ENCODE measurements at regions not wholly inside any gene's neighbourhood (a gene's known extent, or its start where the extent isn't known, plus 50 kb on each side); places are given as distances from the start of the nearest gene placed in this dataset.

DNA sequence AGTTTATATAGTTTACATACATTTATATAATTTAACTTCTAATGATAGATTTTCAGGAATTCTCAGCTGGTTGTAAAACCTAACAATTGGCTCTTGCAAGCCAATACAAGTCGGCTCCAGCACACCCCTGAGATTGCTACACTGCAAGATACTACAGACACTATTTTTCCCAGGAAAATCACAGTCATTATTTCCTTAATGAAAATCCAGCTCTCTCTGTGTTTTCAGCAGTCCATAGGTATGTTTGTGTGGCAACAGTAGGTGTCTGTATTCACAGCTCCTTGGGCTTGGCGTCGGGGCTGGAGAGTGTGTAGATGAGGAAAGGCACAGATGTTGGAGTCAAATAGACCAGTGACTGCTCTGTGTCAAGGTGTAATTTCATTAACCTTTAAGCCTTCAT lies 78.7 kb upstream of the SPTBN1 start:
- no peak for TF ChIP-seq POLR2AphosphoS5 (IDR thresholded peaks at IDR 0.05; ENCODE audit: low read depth)
- TF ChIP-seq, protein P1, sequence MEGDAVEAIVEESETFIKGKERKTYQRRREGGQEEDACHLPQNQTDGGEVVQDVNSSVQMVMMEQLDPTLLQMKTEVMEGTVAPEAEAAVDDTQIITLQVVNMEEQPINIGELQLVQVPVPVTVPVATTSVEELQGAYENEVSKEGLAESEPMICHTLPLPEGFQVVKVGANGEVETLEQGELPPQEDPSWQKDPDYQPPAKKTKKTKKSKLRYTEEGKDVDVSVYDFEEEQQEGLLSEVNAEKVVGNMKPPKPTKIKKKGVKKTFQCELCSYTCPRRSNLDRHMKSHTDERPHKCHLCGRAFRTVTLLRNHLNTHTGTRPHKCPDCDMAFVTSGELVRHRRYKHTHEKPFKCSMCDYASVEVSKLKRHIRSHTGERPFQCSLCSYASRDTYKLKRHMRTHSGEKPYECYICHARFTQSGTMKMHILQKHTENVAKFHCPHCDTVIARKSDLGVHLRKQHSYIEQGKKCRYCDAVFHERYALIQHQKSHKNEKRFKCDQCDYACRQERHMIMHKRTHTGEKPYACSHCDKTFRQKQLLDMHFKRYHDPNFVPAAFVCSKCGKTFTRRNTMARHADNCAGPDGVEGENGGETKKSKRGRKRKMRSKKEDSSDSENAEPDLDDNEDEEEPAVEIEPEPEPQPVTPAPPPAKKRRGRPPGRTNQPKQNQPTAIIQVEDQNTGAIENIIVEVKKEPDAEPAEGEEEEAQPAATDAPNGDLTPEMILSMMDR (conservative IDR thresholded peaks at IDR 0.05; ENCODE audit: low read depth in 2 of 2) = no peak
- TF ChIP-seq EZH2phosphoT487 (IDR thresholded peaks at IDR 0.05; ENCODE audit: unreplicated experiment) = no peak
- TF ChIP-seq EZH2 (IDR thresholded peaks at IDR 0.05; ENCODE audit: low read depth, unreplicated experiment) = no peak
- no peak for TF ChIP-seq STAT1 (IDR thresholded peaks at IDR 0.05; ENCODE audit: unreplicated experiment)
